Esophagus (tissue), 2 donors: ENCODE measurements at regions not wholly inside any gene's neighbourhood (a gene's known extent, or its start where the extent isn't known, plus 50 kb on each side); places are given as distances from the start of the nearest gene placed in this dataset.

Source experiments
- H3K27ac ChIP-seq, 2 donors: one replicate each; pipeline ENCODE4 v1.5.1; 2013; ENCODE audit warnings: low read depth in 2 of 2, mild to moderate bottlenecking in 2 of 2, inconsistent platforms in 1 of 2, low read length in 1 of 2, moderate library complexity in 1 of 2
- H3K27me3 ChIP-seq, 2 donors: one replicate each; pipeline ENCODE4 v1.6.1; 2013; ENCODE audit warnings: low read length in 2 of 2, control low read depth in 1 of 2, mild to moderate bottlenecking in 1 of 2; ENCODE audit not compliant: insufficient read depth in 2 of 2, control insufficient read depth in 1 of 2
- H3K36me3 ChIP-seq, 2 donors: one replicate each; pipeline ENCODE4 v1.6.1; 2013; ENCODE audit warnings: low read length in 1 of 2; ENCODE audit not compliant: control insufficient read depth in 2 of 2, insufficient read depth in 2 of 2
- H3K4me1 ChIP-seq, 2 donors: one replicate each; pipeline ENCODE4 v1.6.1; 2013; ENCODE audit warnings: low read length in 1 of 2; ENCODE audit not compliant: control insufficient read depth in 2 of 2, insufficient read depth in 2 of 2
- H3K4me3 ChIP-seq, 2 donors: one replicate each; pipeline ENCODE4 v1.5.1; 2013; ENCODE audit warnings: low read length in 2 of 2, mild to moderate bottlenecking in 2 of 2, low read depth in 1 of 2, moderate library complexity in 1 of 2
- H3K9me3 ChIP-seq, 2 donors: one replicate each; pipeline ENCODE4 v1.6.1; 2013; ENCODE audit warnings: mild to moderate bottlenecking in 2 of 2, low read depth in 1 of 2, low read length in 1 of 2, moderate library complexity in 1 of 2; ENCODE audit not compliant: control insufficient read depth in 2 of 2, insufficient read depth in 1 of 2
- WGBS, 2 donors: extraction: QIAGEN DNeasy Blood & Tissue Kit; methylation state at CpG; one replicate each; pipeline ENCODE4 v1.1.7; 2013; 5-methylcytosine and 5-hydroxymethylcytosine counted together
- donor health status: healthy with polysubstance abuse.
- donor health status: Bipolar disorder and iron deficiency.

DNA sequence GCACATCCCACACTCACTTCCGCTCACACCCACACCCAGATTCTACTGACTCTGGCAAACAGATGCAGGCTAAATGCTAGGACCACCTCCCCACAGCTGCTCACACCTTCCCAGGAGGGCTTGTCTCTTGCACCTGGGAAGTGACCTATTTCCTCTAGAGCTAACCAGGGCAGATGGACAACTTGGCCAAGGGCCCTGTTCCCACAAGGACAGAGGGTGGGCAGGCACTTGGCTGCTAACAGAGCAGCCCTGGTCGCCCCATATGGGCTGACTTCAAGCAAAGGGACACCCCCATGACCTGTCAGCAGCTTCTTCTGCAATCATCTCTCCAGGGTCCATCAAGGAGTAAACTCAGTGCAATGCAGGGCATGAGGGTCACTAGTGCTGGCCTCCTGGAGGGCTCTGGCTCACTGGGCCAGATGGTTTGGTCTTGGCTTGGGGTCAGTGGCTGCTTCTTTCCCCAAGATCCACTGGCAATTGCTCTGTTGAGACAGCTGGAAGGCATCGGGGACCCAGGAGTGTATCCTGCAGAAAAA lies 641.5 kb downstream of the PLPP3 start:
- no peaks in the 10 kb centered on the region for H3K27me3 ChIP-seq
- peaks cover 0 to 5% of the 10 kb centered on the region in 2 donors for H3K4me1 ChIP-seq
- peaks cover 0 to 2% of the 10 kb centered on the region in 2 donors for H3K9me3 ChIP-seq
- 89 to 94% methylated on average over 3 of the region's 3 CpGs for WGBS, 2 donors
- no peak overlapping the region for H3K4me3 ChIP-seq
- no peaks in the 10 kb centered on the region for H3K36me3 ChIP-seq
- no peak overlapping the region for H3K27ac ChIP-seq

DNA sequence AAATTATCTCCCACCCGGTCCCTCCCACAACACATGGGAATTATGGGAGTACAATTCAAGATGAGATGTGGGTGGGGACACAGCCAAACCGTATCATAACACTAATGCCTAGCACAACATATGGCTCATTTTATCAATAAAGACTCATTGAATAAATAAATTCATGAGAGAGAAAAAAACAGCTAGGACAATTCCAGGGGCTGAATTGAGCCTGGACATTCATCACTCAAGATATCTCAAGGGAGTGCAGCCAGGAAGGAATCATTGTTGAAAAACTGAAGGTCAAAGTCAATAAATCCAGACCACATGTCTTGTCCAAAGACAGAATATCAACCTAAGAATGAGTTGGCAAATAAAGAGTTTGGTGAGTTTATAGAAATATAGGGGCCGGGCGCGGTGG lies 644.1 kb downstream of the PLPP3 start:
- no peak overlapping the region for H3K4me3 ChIP-seq
- H3K27ac ChIP-seq: no peak overlapping the region
- H3K9me3 ChIP-seq: peaks cover 0 to 2% of the 10 kb centered on the region in 2 donors
- WGBS, 2 donors: 32 to 79% methylated on average over 2 to 5 of the region's 5 CpGs
- H3K27me3 ChIP-seq: no peaks in the 10 kb centered on the region
- H3K4me1 ChIP-seq: peaks cover 3 to 5% of the 10 kb centered on the region in 2 donors
- no peaks in the 10 kb centered on the region for H3K36me3 ChIP-seq

DNA sequence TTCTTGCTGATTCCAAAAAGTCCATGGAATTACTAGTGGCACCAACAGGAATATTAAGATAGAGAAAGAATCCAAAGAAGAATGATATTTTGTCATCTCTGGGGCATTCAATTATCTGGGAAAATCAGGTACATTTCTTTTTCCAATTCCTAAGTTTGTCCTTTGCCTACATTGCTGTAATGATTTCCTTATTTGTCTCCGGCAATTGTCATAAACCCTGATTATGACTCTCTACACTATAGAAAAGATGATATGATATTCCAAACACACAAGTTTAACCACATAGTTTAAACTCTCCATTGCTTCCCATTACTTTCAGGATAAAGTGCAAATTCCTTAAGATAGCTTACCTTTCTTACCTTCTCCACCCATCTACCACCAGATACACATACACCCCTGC lies 647.0 kb downstream of the PLPP3 start:
- Histone ChIP-seq H3K9me3 (peaks cover 0 to 2% of the 10 kb centered on the region in 2 donors), H3K27ac (no peak overlapping the region), H3K4me1 (peaks cover 0 to 3% of the 10 kb centered on the region in 2 donors), H3K4me3 (no peak overlapping the region), H3K27me3 (no peaks in the 10 kb centered on the region), H3K36me3 (no peaks in the 10 kb centered on the region)
- WGBS, 2 donors: 78 to 95% methylated on average over 1 of the region's 1 CpG

- Histone ChIP-seq H3K4me3 (no peak overlapping the region), H3K27ac (no peak overlapping the region), H3K9me3 (peaks cover 0 to 2% of the 10 kb centered on the region in 2 donors), H3K27me3 (no peaks in the 10 kb centered on the region), H3K36me3 (no peaks in the 10 kb centered on the region), H3K4me1 (peaks cover 0 to 3% of the 10 kb centered on the region in 2 donors)
- 38 to 59% methylated on average over 4 of the region's 4 CpGs for WGBS, 2 donors
These were observed 648.1 kb downstream of the PLPP3 start for GRCh38 chr1:55931081-55931940.

GRCh38 chr1:55929652-55930051 lies 649.7 kb downstream of the PLPP3 start:
- peaks cover 0 to 3% of the 10 kb centered on the region in 2 donors for H3K4me1 ChIP-seq
- H3K27me3 ChIP-seq: no peaks in the 10 kb centered on the region
- no peak overlapping the region for H3K27ac ChIP-seq
- H3K9me3 ChIP-seq: no peaks in the 10 kb centered on the region
- H3K36me3 ChIP-seq: no peaks in the 10 kb centered on the region
- H3K4me3 ChIP-seq: no peak overlapping the region
- 80 to 91% methylated on average over 1 of the region's 1 CpG for WGBS, 2 donors

DNA sequence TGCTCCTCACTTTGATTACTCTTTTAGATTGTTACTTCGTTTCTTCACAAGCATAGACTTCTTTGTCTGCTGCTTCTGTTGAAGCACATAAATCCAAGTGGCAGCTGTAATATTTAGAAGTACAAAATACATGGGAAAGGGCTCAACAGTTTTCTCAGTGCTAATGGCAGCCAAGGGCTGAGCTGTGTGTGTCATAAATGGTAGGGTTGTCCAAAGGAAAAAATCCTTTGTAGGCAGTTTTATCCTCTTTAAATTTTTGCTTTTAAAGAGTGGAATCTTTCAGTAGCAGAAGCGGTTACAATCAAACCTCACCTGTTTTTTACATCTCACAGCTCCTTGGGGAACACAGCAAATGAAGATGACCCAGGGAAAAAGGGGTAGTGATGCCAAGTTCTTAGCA lies 650.8 kb downstream of the PLPP3 start:
- Histone ChIP-seq H3K27me3 (no peaks in the 10 kb centered on the region), H3K4me1 (peaks cover 0 to 3% of the 10 kb centered on the region in 2 donors), H3K36me3 (no peaks in the 10 kb centered on the region), H3K27ac (no peak overlapping the region), H3K4me3 (no peak overlapping the region), H3K9me3 (no peaks in the 10 kb centered on the region)
- 75 to 79% methylated on average over 2 of the region's 2 CpGs for WGBS, 2 donors

- H3K27me3 ChIP-seq: no peaks in the 10 kb centered on the region
- peaks cover 0 to 3% of the 10 kb centered on the region in 2 donors for H3K4me1 ChIP-seq
- H3K27ac ChIP-seq: no peak overlapping the region
- H3K4me3 ChIP-seq: no peak overlapping the region
- WGBS, 2 donors: 44 to 69% methylated on average over 1 of the region's 1 CpG
- no peaks in the 10 kb centered on the region for H3K36me3 ChIP-seq
- H3K9me3 ChIP-seq: no peaks in the 10 kb centered on the region
These were observed 651.6 kb downstream of the PLPP3 start for GRCh38 chr1:55927702-55928290.

DNA sequence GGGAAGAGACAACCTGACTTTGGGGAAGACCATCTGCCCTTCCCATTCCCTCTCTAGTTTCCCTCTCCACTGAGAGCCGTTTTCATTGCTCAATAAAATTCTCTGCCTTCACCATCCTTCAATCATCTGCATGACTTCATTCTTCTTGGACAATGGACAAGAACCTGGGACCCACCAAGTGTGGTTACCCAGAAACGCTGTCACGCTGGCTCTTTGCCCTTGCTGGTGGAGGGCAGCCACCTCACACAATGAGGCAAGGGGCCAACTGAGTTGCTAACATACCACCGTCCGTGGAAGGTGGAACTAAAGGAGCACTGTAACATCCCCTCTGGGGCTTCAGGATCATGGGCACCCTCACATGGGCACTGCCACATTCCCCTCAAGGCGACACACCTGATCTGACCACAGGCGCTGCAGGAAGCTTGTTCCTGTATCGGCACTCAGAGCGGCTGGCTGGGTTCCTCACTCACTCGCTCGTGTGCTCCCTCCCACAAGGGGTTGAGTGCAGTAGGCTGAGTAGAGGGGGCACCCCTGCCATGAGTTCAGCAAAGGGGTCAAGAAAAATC lies 652.4 kb downstream of the PLPP3 start:
- Histone ChIP-seq H3K9me3 (no peaks in the 10 kb centered on the region), H3K27ac (no peak overlapping the region), H3K4me3 (no peak overlapping the region), H3K27me3 (no peaks in the 10 kb centered on the region), H3K4me1 (peaks cover 0 to 3% of the 10 kb centered on the region in 2 donors), H3K36me3 (no peaks in the 10 kb centered on the region)
- 87 to 88% methylated on average over 11 of the region's 11 CpGs for WGBS, 2 donors

GRCh38 chr1:55916907-55917306 lies 662.5 kb downstream of the PLPP3 start:
- Histone ChIP-seq H3K4me1 (peaks cover 0 to 4% of the 10 kb centered on the region in 2 donors), H3K27ac (no peak overlapping the region), H3K9me3 (no peaks in the 10 kb centered on the region), H3K27me3 (no peaks in the 10 kb centered on the region), H3K36me3 (no peaks in the 10 kb centered on the region), H3K4me3 (no peak overlapping the region)
- WGBS, 2 donors: 35 to 57% methylated on average over 3 of the region's 3 CpGs
